ENCODE measurements at regions not wholly inside any gene's neighbourhood (a gene's known extent, or its start where the extent isn't known, plus 50 kb on each side); places are given as distances from the start of the nearest gene placed in this dataset.

DNA sequence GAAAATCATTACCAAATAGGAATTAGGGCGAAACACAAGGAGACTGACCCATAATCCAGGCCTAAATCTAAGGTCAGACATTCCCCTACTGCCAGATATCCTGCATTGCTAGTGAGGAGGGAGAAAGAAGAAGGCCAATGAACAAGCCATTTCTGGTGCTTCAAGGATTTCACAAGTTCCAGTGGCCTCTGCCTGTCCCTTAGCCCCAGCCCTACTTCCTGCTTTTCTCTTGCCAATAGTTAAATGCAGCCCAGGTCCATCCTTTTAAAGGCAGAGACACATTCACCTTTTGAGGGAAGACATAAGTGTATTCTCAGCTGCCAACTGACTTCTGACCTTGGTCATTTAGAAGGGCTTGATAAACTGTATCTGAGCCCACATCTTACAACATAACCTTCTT is 135.8 kb downstream of the ZNF621 start:
- TF ChIP-seq, protein P1, sequence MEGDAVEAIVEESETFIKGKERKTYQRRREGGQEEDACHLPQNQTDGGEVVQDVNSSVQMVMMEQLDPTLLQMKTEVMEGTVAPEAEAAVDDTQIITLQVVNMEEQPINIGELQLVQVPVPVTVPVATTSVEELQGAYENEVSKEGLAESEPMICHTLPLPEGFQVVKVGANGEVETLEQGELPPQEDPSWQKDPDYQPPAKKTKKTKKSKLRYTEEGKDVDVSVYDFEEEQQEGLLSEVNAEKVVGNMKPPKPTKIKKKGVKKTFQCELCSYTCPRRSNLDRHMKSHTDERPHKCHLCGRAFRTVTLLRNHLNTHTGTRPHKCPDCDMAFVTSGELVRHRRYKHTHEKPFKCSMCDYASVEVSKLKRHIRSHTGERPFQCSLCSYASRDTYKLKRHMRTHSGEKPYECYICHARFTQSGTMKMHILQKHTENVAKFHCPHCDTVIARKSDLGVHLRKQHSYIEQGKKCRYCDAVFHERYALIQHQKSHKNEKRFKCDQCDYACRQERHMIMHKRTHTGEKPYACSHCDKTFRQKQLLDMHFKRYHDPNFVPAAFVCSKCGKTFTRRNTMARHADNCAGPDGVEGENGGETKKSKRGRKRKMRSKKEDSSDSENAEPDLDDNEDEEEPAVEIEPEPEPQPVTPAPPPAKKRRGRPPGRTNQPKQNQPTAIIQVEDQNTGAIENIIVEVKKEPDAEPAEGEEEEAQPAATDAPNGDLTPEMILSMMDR (conservative IDR thresholded peaks at IDR 0.05 in 1 of 2, IDR thresholded peaks at IDR 0.05 in 1 of 2; ENCODE audit: low read depth in 1 of 2, low read length in 2 of 2) = no peak
- TF ChIP-seq EZH2 (IDR thresholded peaks at IDR 0.05; ENCODE audit: low read length, missing control alignments) = no peak

Data from fibroblast of lung (primary cell).